ENCODE measurements at regions not wholly inside any gene's neighbourhood (a gene's known extent, or its start where the extent isn't known, plus 50 kb on each side); places are given as distances from the start of the nearest gene placed in this dataset.

DNA sequence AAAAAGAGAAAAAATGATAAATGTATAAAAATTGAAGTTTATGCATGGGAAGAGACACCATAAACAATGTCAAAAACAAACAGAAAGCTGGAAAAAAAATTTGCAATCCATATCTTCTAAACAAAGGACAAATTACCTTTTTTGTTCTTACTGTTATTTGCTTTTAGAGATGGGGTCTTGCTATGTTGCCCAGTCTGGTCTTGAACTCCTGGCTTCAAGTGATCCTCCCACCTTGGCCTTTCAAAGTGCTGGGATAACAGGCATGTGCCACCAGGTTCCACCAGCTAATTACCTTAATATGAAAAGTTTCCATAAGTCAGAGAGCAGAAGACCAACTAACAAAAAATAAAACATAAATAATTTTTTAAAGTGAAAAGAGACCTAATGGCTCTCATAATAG is 90.0 kb upstream of the SIX3 start:
- Histone ChIP-seq H3K36me3 (ENCODE audit: control insufficient read depth in 3 of 3, insufficient read depth in 2 of 3, low read depth in 1 of 3, low read length in 3 of 3) (no peaks in the 10 kb centered on the region), H3K27ac (ENCODE audit: low read depth in 1 of 3, low read length in 2 of 3) (no peak overlapping the region), H3K4me1 (ENCODE audit: control insufficient read depth in 3 of 3, insufficient read depth in 2 of 3, low read depth in 1 of 3, low read length in 2 of 3) (no peaks in the 10 kb centered on the region), H3K27me3 (ENCODE audit: control insufficient read depth in 3 of 3, insufficient read depth in 3 of 3, low read length in 3 of 3) (peaks cover 0 to 16% (median 10%) of the 10 kb centered on the region in 3 donors), H3K9me3 (ENCODE audit: control insufficient read depth in 2 of 2, insufficient read depth in 1 of 2, low read depth in 1 of 2, low read length in 1 of 2) (no peaks in the 10 kb centered on the region), H3K4me3 (ENCODE audit: low read depth in 1 of 3, low read length in 3 of 3) (no peak overlapping the region)
- FAIRE-seq (no peak), DNase-seq (no peak)

DNA sequence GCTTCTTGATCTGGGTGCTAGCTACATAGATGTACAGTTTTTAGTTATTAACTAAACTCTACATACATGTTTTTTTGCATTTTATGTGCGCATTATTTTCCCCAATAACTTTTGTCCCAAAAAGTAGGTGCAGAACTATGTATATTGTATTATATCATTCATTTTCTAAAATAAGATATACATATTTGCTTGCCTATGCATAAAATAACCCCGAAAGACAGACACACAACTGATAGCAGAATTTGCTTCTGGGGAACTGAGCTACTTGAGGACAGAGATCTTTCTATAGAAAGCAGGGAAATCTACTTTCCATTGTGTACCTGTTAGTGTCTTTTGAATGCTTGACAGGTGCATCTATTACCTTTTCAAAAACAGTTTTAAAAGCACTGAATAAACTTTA is 88.9 kb upstream of the SIX3 start:
- Histone ChIP-seq H3K27ac (ENCODE audit: low read depth in 1 of 3, low read length in 2 of 3) (no peak overlapping the region), H3K27me3 (ENCODE audit: control insufficient read depth in 3 of 3, insufficient read depth in 3 of 3, low read length in 3 of 3) (peaks cover 0 to 16% (median 10%) of the 10 kb centered on the region in 3 donors), H3K36me3 (ENCODE audit: control insufficient read depth in 3 of 3, insufficient read depth in 2 of 3, low read depth in 1 of 3, low read length in 3 of 3) (no peaks in the 10 kb centered on the region), H3K9me3 (ENCODE audit: control insufficient read depth in 2 of 2, insufficient read depth in 1 of 2, low read depth in 1 of 2, low read length in 1 of 2) (no peaks in the 10 kb centered on the region), H3K4me3 (ENCODE audit: low read depth in 1 of 3, low read length in 3 of 3) (no peak overlapping the region), H3K4me1 (ENCODE audit: control insufficient read depth in 3 of 3, insufficient read depth in 2 of 3, low read depth in 1 of 3, low read length in 2 of 3) (no peaks in the 10 kb centered on the region)
- DNase-seq (no peak), FAIRE-seq (no peak)
- WGBS, 3 donors = 88 to 93% (median 88%) methylated on average over 2 of the region's 2 CpGs

DNA sequence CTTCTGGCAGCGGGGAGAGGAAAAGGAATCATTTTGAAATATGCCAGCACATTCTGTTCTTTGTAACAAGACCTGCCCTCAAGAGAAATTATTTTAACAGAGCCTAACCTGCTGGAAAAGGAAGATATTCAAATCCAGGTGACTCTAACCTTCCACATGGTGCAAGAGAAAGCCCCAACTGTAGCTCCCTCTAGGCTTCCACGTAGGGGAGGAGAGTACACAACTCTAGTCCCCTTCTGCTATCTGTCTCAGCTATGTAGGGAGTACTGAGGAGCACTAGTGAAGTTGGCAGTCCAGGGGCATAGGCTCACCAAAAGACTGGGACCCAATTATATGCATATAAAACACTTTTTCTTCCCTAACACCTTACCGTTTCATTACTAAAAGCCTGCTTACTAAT is 82.2 kb upstream of the SIX3 start:
- 53 to 60% (median 54%) methylated on average over 3 of the region's 3 CpGs for WGBS, 3 donors
- Histone ChIP-seq H3K4me1 (ENCODE audit: control insufficient read depth in 3 of 3, insufficient read depth in 2 of 3, low read depth in 1 of 3, low read length in 2 of 3) (no peaks in the 10 kb centered on the region), H3K9me3 (ENCODE audit: control insufficient read depth in 2 of 2, insufficient read depth in 1 of 2, low read depth in 1 of 2, low read length in 1 of 2) (no peaks in the 10 kb centered on the region), H3K4me3 (ENCODE audit: low read depth in 1 of 3, low read length in 3 of 3) (no peak overlapping the region), H3K36me3 (ENCODE audit: control insufficient read depth in 3 of 3, insufficient read depth in 2 of 3, low read depth in 1 of 3, low read length in 3 of 3) (no peaks in the 10 kb centered on the region), H3K27ac (ENCODE audit: low read depth in 1 of 3, low read length in 2 of 3) (no peak overlapping the region), H3K27me3 (ENCODE audit: control insufficient read depth in 3 of 3, insufficient read depth in 3 of 3, low read length in 3 of 3) (peaks cover 0 to 5% (median 4%) of the 10 kb centered on the region in 3 donors)
- FAIRE-seq (no peak), DNase-seq (no peak)

DNA sequence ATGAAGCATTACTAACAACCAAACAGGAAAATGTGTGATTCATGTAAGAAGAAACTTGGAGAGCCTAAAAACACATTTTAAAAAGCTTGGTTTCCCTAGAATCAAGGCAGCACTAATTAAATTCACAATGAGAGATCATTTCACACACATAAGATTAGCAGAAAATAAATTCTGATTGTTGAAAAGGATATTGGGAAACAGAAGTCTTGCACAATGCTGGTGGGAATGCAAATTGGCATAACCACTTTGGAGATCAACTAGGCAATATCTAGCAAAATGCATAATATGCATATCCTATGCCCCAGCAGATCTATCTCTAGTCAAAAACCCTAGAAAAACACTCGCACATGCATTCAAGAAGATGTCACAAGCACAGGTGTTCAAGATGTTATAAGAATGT is 75.3 kb upstream of the SIX3 start:
- no peaks in the 10 kb centered on the region for H3K9me3 ChIP-seq (ENCODE audit: control insufficient read depth in 2 of 2, insufficient read depth in 1 of 2, low read depth in 1 of 2, low read length in 1 of 2)
- DNase-seq = no peak
- no peak for FAIRE-seq
- WGBS, 3 donors = 87 to 93% (median 88%) methylated on average over 1 of the region's 1 CpG
- no peaks in the 10 kb centered on the region for H3K36me3 ChIP-seq (ENCODE audit: control insufficient read depth in 3 of 3, insufficient read depth in 2 of 3, low read depth in 1 of 3, low read length in 3 of 3)
- no peak overlapping the region for H3K4me3 ChIP-seq (ENCODE audit: low read depth in 1 of 3, low read length in 3 of 3)
- H3K27ac ChIP-seq (ENCODE audit: low read depth in 1 of 3, low read length in 2 of 3) = no peak overlapping the region
- H3K4me1 ChIP-seq (ENCODE audit: control insufficient read depth in 3 of 3, insufficient read depth in 2 of 3, low read depth in 1 of 3, low read length in 2 of 3) = no peaks in the 10 kb centered on the region
- peaks cover 0 to 21% (median 0%) of the 10 kb centered on the region in 3 donors for H3K27me3 ChIP-seq (ENCODE audit: control insufficient read depth in 3 of 3, insufficient read depth in 3 of 3, low read length in 3 of 3)

DNA sequence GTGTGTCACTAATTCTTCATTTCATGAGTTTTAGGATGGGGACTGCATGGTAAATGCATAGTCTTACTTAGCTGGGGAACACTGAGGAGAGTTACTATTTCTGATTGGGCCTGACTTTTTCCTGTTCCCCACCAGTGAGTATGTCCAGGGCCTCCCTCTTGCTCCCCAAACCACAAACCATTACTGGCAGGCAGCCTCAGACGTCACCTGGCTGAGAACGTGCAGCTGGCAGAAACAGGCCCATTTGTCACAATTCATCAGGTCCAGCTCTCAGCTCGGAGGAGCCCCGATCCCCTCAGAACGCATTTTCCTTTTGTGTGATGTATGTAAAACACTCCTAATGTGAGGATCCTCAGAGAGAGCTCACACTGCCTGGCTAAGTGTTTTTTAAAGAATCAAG is 71.7 kb upstream of the SIX3 start:
- Histone ChIP-seq H3K9me3 (ENCODE audit: control insufficient read depth in 2 of 2, insufficient read depth in 1 of 2, low read depth in 1 of 2, low read length in 1 of 2) (no peaks in the 10 kb centered on the region), H3K27ac (ENCODE audit: low read depth in 1 of 3, low read length in 2 of 3) (no peak overlapping the region), H3K36me3 (ENCODE audit: control insufficient read depth in 3 of 3, insufficient read depth in 2 of 3, low read depth in 1 of 3, low read length in 3 of 3) (no peaks in the 10 kb centered on the region), H3K4me3 (ENCODE audit: low read depth in 1 of 3, low read length in 3 of 3) (no peak overlapping the region), H3K27me3 (ENCODE audit: control insufficient read depth in 3 of 3, insufficient read depth in 3 of 3, low read length in 3 of 3) (peaks cover 0 to 21% (median 0%) of the 10 kb centered on the region in 3 donors), H3K4me1 (ENCODE audit: control insufficient read depth in 3 of 3, insufficient read depth in 2 of 3, low read depth in 1 of 3, low read length in 2 of 3) (no peaks in the 10 kb centered on the region)
- no peak for DNase-seq
- no peak for FAIRE-seq
- WGBS, 3 donors = 56 to 66% (median 60%) methylated on average over 5 of the region's 5 CpGs

DNA sequence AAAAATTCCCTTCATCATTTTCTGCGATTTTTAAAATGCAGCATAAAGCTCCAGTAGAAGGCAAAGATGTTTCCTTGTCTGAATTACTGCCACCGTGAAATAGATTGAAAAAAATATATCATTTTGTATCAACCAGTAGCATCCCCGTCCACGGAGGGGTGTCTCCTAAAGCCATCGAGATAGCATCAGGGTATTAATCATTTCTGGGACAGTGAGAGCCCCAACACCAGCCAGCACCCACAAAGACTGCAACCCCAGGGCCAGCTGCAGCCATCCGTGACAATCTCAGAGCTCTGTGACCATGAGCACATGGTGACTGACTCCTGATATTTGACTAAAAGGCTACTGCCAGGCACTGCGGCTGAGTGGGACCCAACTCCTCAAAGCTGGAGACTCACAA is 64.1 kb upstream of the SIX3 start:
- H3K27ac ChIP-seq (ENCODE audit: low read depth in 1 of 3, low read length in 2 of 3) = no peak overlapping the region
- DNase-seq = no peak
- H3K27me3 ChIP-seq (ENCODE audit: control insufficient read depth in 3 of 3, insufficient read depth in 3 of 3, low read length in 3 of 3) = peaks cover 0 to 54% (median 12%) of the 10 kb centered on the region in 3 donors
- H3K36me3 ChIP-seq (ENCODE audit: control insufficient read depth in 3 of 3, insufficient read depth in 2 of 3, low read depth in 1 of 3, low read length in 3 of 3) = no peaks in the 10 kb centered on the region
- FAIRE-seq = no peak
- no peaks in the 10 kb centered on the region for H3K4me1 ChIP-seq (ENCODE audit: control insufficient read depth in 3 of 3, insufficient read depth in 2 of 3, low read depth in 1 of 3, low read length in 2 of 3)
- H3K4me3 ChIP-seq (ENCODE audit: low read depth in 1 of 3, low read length in 3 of 3) = no peak overlapping the region
- 69 to 77% (median 77%) methylated on average over 7 of the region's 7 CpGs for WGBS, 3 donors
- no peaks in the 10 kb centered on the region for H3K9me3 ChIP-seq (ENCODE audit: control insufficient read depth in 2 of 2, insufficient read depth in 1 of 2, low read depth in 1 of 2, low read length in 1 of 2)

DNA sequence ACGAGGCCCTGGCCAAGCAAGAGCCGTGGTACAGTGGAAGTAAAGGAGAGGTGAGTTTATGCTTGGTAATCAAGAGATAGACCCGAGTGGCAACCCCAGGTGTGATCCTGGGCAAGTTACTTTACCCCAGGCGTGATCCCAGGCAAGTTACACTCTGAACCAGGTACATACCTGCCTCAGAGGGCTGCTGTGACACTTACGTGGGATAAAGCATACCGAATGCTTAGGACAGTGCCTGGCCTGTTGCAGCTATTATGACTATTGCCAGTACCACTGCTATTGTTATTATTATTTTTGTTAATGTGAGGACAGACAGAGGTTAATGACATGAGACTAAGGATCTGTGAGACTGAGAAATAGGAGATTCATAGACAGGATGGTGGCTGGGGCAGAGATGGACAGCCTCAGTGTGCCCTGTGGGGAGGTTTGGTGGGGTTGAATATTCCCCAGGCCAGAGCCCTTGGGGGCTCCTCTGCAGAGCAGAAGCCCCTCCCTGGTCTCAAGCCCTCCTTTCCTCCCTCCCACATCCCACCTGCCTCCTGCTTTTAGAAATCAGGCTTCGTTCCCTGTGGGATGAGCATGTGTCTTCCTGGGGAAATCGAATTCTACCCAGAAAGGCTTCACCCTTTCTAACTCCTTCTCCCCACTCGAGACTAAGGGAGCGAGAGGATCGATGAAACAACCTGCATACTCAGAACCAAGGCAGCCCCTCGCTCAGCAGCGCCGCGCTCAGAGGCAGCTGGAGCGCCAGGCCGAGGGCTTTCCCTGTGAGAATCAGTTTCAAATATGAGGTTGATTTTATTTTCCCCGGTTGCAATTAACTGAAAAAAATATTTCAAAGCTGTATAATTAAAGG is 62.0 kb upstream of the SIX3 start:
- Histone ChIP-seq H3K4me1 (ENCODE audit: control insufficient read depth in 3 of 3, insufficient read depth in 2 of 3, low read depth in 1 of 3, low read length in 2 of 3) (no peaks in the 10 kb centered on the region), H3K27me3 (ENCODE audit: control insufficient read depth in 3 of 3, insufficient read depth in 3 of 3, low read length in 3 of 3) (peaks cover 0 to 66% (median 17%) of the 10 kb centered on the region in 3 donors), H3K4me3 (ENCODE audit: low read depth in 1 of 3, low read length in 3 of 3) (no peak overlapping the region), H3K9me3 (ENCODE audit: control insufficient read depth in 2 of 2, insufficient read depth in 1 of 2, low read depth in 1 of 2, low read length in 1 of 2) (no peaks in the 10 kb centered on the region), H3K36me3 (ENCODE audit: control insufficient read depth in 3 of 3, insufficient read depth in 2 of 3, low read depth in 1 of 3, low read length in 3 of 3) (no peaks in the 10 kb centered on the region), H3K27ac (ENCODE audit: low read depth in 1 of 3, low read length in 2 of 3) (no peak overlapping the region)
- WGBS, 3 donors = 54 to 72% (median 61%) methylated on average over 18 of the region's 18 CpGs
- FAIRE-seq = no peak
- no peak for DNase-seq

DNA sequence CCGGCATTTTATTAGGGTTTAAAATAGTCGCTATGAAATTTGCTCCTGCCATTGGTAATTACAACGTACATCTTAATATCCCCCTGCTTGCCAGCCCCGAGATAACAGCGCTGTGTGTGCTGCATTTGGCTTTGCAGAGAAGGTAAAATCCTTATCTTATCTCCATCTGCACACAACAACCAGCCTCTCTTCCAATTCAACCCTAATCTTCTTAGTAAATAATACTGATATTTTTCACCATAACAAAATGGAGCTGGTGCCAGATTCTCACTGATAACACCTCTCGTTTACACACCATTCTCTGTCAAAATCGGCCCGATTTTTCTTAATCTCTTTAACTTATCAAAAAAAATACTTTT is 61.4 kb upstream of the SIX3 start:
- peaks cover 0 to 70% (median 17%) of the 10 kb centered on the region in 3 donors for H3K27me3 ChIP-seq (ENCODE audit: control insufficient read depth in 3 of 3, insufficient read depth in 3 of 3, low read length in 3 of 3)

DNA sequence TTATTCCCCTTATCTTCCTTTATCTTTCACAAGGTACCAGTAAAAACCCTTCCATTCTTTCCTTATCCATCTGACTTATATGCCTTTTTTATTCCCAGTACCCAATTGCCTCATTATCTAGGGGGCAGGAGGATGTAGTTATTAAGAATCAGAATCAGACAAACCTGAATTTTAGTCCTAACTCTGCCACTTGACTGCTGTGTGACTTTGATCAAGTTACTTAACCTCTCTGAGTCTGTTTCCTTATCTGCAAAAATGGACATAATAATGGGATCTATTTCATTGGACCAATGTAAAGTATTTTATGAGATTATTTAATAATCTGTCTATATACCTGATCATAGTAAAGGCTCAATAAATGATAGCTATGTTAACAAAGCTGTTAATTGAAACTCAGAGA is 59.6 kb upstream of the SIX3 start:
- Histone ChIP-seq H3K4me3 (ENCODE audit: low read depth in 1 of 3, low read length in 3 of 3) (no peak overlapping the region), H3K27ac (ENCODE audit: low read depth in 1 of 3, low read length in 2 of 3) (no peak overlapping the region), H3K36me3 (ENCODE audit: control insufficient read depth in 3 of 3, insufficient read depth in 2 of 3, low read depth in 1 of 3, low read length in 3 of 3) (no peaks in the 10 kb centered on the region), H3K27me3 (ENCODE audit: control insufficient read depth in 3 of 3, insufficient read depth in 3 of 3, low read length in 3 of 3) (peaks cover 0 to 77% (median 17%) of the 10 kb centered on the region in 3 donors), H3K9me3 (ENCODE audit: control insufficient read depth in 2 of 2, insufficient read depth in 1 of 2, low read depth in 1 of 2, low read length in 1 of 2) (no peaks in the 10 kb centered on the region), H3K4me1 (ENCODE audit: control insufficient read depth in 3 of 3, insufficient read depth in 2 of 3, low read depth in 1 of 3, low read length in 2 of 3) (no peaks in the 10 kb centered on the region)
- DNase-seq (no peak), FAIRE-seq (no peak)

More for the DNA sequence above, 61.4 kb upstream of the SIX3 start:
- no peak overlapping the region for H3K4me3 ChIP-seq (ENCODE audit: low read depth in 1 of 3, low read length in 3 of 3)
- DNase-seq = no peak
- H3K9me3 ChIP-seq (ENCODE audit: control insufficient read depth in 2 of 2, insufficient read depth in 1 of 2, low read depth in 1 of 2, low read length in 1 of 2) = no peaks in the 10 kb centered on the region
- WGBS, 3 donors = 11 to 44% (median 34%) methylated on average over 8 of the region's 8 CpGs
- H3K4me1 ChIP-seq (ENCODE audit: control insufficient read depth in 3 of 3, insufficient read depth in 2 of 3, low read depth in 1 of 3, low read length in 2 of 3) = no peaks in the 10 kb centered on the region
- no peaks in the 10 kb centered on the region for H3K36me3 ChIP-seq (ENCODE audit: control insufficient read depth in 3 of 3, insufficient read depth in 2 of 3, low read depth in 1 of 3, low read length in 3 of 3)
- H3K27ac ChIP-seq (ENCODE audit: low read depth in 1 of 3, low read length in 2 of 3) = no peak overlapping the region
- FAIRE-seq = no peak
